WERI-Rb-1 (cell line): ENCODE measurements at regions not wholly inside any gene's neighbourhood (a gene's known extent, or its start where the extent isn't known, plus 50 kb on each side); places are given as distances from the start of the nearest gene placed in this dataset.

ENCODE experiments used
- DNase-seq: peaks from one replicate; pipeline ENCODE4 v3.0.0-alpha.2; 2020
- H3K27ac ChIP-seq: fragments of 250-450 bp; sonication (Bioruptor Pico); 2 replicates; pipeline ENCODE4 v1.5.1; 2020; ENCODE audit warnings: mild to moderate bottlenecking, moderate library complexity
- H3K27me3 ChIP-seq: fragments of 250-450 bp; sonication (Bioruptor Pico); 2 replicates; pipeline ENCODE4 v1.5.1; 2021; ENCODE audit warnings: mild to moderate bottlenecking, low read depth, moderate library complexity; ENCODE audit not compliant: insufficient read depth, severe bottlenecking
- H3K36me3 ChIP-seq: fragments of 250-450 bp; sonication (Bioruptor Pico); 2 replicates; pipeline ENCODE4 v1.5.1; 2020; ENCODE audit warnings: mild to moderate bottlenecking, moderate library complexity
- H3K4me3 ChIP-seq: 2 replicates; pipeline ENCODE4 v1.5.1; 2011; ENCODE audit warnings: low read depth, mild to moderate bottlenecking, control low read depth, low read length
- H3K9me3 ChIP-seq: fragments of 250-450 bp; sonication (Bioruptor Pico); 2 replicates; pipeline ENCODE4 v1.5.1; 2021; ENCODE audit warnings: mild to moderate bottlenecking, moderate library complexity; ENCODE audit not compliant: severe bottlenecking
- CTCF ChIP-seq: IDR thresholded peaks from 2 replicates; pipeline ENCODE4 v1.5.1; 2011; ENCODE audit warnings: low read depth, mild to moderate bottlenecking, control low read depth, inconsistent platforms, low read length

- DNase-seq = no peak
- no peak for TF ChIP-seq CTCF
- Histone ChIP-seq H3K9me3 (no peaks in the 10 kb centered on the region), H3K36me3 (no peaks in the 10 kb centered on the region), H3K4me3 (no peak overlapping the region), H3K27ac (no peak overlapping the region), H3K27me3 (peaks cover 44% of the 10 kb centered on the region)
These were observed 160.3 kb downstream of the EN1 start for GRCh38 chr2:118687192-118687591.

GRCh38 chr2:118686346-118686745, 161.1 kb downstream of the EN1 start:
- H3K9me3 ChIP-seq = no peaks in the 10 kb centered on the region
- H3K4me3 ChIP-seq = no peak overlapping the region
- no peaks in the 10 kb centered on the region for H3K36me3 ChIP-seq
- TF ChIP-seq CTCF = no peak
- DNase-seq = no peak
- H3K27me3 ChIP-seq = peaks cover 43% of the 10 kb centered on the region
- H3K27ac ChIP-seq = no peak overlapping the region

- Histone ChIP-seq H3K4me3 (no peak overlapping the region), H3K27ac (no peak overlapping the region), H3K9me3 (no peaks in the 10 kb centered on the region), H3K36me3 (no peaks in the 10 kb centered on the region), H3K27me3 (peaks cover 54% of the 10 kb centered on the region)
- DNase-seq = no peak
- no peak for TF ChIP-seq CTCF
These were observed 164.0 kb downstream of the EN1 start for GRCh38 chr2:118683460-118683859.

GRCh38 chr2:118678985-118679384, 168.5 kb downstream of the EN1 start:
- peaks cover 55% of the 10 kb centered on the region for H3K27me3 ChIP-seq
- H3K9me3 ChIP-seq = no peaks in the 10 kb centered on the region
- TF ChIP-seq CTCF = no peak
- DNase-seq = no peak
- H3K27ac ChIP-seq = no peak overlapping the region
- H3K36me3 ChIP-seq = no peaks in the 10 kb centered on the region
- H3K4me3 ChIP-seq = no peak overlapping the region

GRCh38 chr2:118677546-118677945, 169.9 kb downstream of the EN1 start:
- no peaks in the 10 kb centered on the region for H3K9me3 ChIP-seq
- DNase-seq = no peak
- H3K36me3 ChIP-seq = no peaks in the 10 kb centered on the region
- no peak overlapping the region for H3K27ac ChIP-seq
- H3K27me3 ChIP-seq = peaks cover 60% of the 10 kb centered on the region
- H3K4me3 ChIP-seq = no peak overlapping the region
- TF ChIP-seq CTCF = no peak

GRCh38 chr2:118675531-118675930, 171.9 kb downstream of the EN1 start:
- H3K27me3 ChIP-seq = peaks cover 63% of the 10 kb centered on the region
- no peak overlapping the region for H3K27ac ChIP-seq
- no peak for TF ChIP-seq CTCF
- H3K9me3 ChIP-seq = no peaks in the 10 kb centered on the region
- no peaks in the 10 kb centered on the region for H3K36me3 ChIP-seq
- no peak for DNase-seq
- H3K4me3 ChIP-seq = no peak overlapping the region
